Immature natural killer cell (primary cell): ENCODE measurements at regions not wholly inside any gene's neighbourhood (a gene's known extent, or its start where the extent isn't known, plus 50 kb on each side); places are given as distances from the start of the nearest gene placed in this dataset.
"Not testable (repeated sequence)": the region's sequence is repeated elsewhere in the genome, so short reads cannot be mapped to it uniquely, and the experiment has no call there.

Experiments used
- DNase-seq, 3 donors: peaks; one replicate each; pipeline ENCODE4 v3.0.0; 2022; ENCODE audit warnings: mixed read lengths in 1 of 3
- H3K27ac Mint-ChIP-seq, 6 donors: one replicate each; pipeline ENCODE4 v1.8.0; 2020; ENCODE audit warnings: mixed read lengths in 6 of 6, mild to moderate bottlenecking in 5 of 6, inconsistent platforms in 4 of 6, moderate library complexity in 3 of 6
- H3K27me3 Mint-ChIP-seq, 3 donors: one replicate each; pipeline ENCODE4 v1.8.0; 2020 to 2021; ENCODE audit warnings: low read depth in 3 of 3, mild to moderate bottlenecking in 3 of 3, mixed read lengths in 3 of 3, moderate library complexity in 3 of 3, inconsistent platforms in 1 of 3
- H3K36me3 Mint-ChIP-seq, 3 donors: one replicate each; pipeline ENCODE4 v1.8.0; 2020; ENCODE audit warnings: mixed read lengths in 3 of 3, inconsistent platforms in 2 of 3, mild to moderate bottlenecking in 2 of 3
- H3K4me1 Mint-ChIP-seq, 2 donors: one replicate each; pipeline ENCODE4 v1.8.0; 2020; ENCODE audit warnings: inconsistent platforms in 2 of 2, mild to moderate bottlenecking in 2 of 2, mixed read lengths in 2 of 2, moderate library complexity in 1 of 2
- H3K4me3 Mint-ChIP-seq, 5 donors: one replicate each; pipeline ENCODE4 v1.8.0; 2020; ENCODE audit warnings: mild to moderate bottlenecking in 5 of 5, mixed read lengths in 5 of 5, inconsistent platforms in 3 of 5, moderate library complexity in 3 of 5
- H3K9me3 Mint-ChIP-seq, 6 donors: one replicate each; pipeline ENCODE4 v1.8.0; 2020; ENCODE audit warnings: mild to moderate bottlenecking in 6 of 6, mixed read lengths in 6 of 6, inconsistent platforms in 4 of 6, moderate library complexity in 3 of 6

GRCh38 chr3:162538491-162538890, 1041.9 kb downstream of the OTOL1 start:
- Mint-ChIP-seq H3K4me1 (no peaks in the 10 kb centered on the region), H3K36me3 (no peaks in the 10 kb centered on the region), H3K27ac (no peak overlapping the region), H3K4me3 (no peak overlapping the region), H3K9me3 (peaks cover 6 to 33% (median 7%) of the 10 kb centered on the region in 6 donors), H3K27me3 (peaks cover 0 to 2% (median 0%) of the 10 kb centered on the region in 3 donors)
- DNase-seq = no peak

- Mint-ChIP-seq H3K4me1 (no peaks in the 10 kb centered on the region), H3K27me3 (peaks cover 0 to 2% (median 0%) of the 10 kb centered on the region in 3 donors), H3K9me3 (peaks cover 8 to 37% (median 10%) of the 10 kb centered on the region in 6 donors), H3K27ac (no peak overlapping the region), H3K4me3 (no peak overlapping the region), H3K36me3 (no peaks in the 10 kb centered on the region)
- no peak for DNase-seq
Measured at GRCh38 chr3:162538906-162539305, 1042.3 kb downstream of the OTOL1 start.

- Mint-ChIP-seq H3K27me3 (peaks cover 0 to 2% (median 0%) of the 10 kb centered on the region in 3 donors), H3K4me1 (no peaks in the 10 kb centered on the region), H3K36me3 (no peaks in the 10 kb centered on the region), H3K4me3 (no peak overlapping the region), H3K27ac (no peak overlapping the region), H3K9me3 (peaks cover 8 to 35% (median 14%) of the 10 kb centered on the region in 6 donors)
- DNase-seq = no peak
Measured at GRCh38 chr3:162540421-162540820, 1043.8 kb downstream of the OTOL1 start.

DNA sequence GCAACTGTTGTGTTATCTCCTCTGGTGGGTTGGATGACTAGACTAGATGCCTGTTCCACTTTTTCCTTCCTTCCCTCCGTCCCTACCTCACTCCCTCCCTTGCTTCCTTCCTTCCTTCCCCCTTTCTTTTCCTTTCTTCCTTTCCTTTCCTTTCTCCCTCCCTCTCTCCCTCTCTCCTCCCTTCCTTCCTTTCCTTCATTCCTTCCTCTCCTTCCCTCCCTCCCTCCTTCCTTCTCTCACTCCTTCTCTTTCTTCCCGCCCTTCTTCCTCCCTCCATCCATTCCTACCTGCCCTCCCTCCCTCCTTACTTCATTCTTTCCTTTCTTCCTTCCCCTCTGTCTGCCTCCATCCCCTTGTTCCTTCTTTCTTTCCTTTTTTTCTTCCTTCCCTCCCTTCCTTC, 1045.3 kb downstream of the OTOL1 start:
- peaks cover 0 to 2% (median 0%) of the 10 kb centered on the region in 3 donors for H3K27me3 Mint-ChIP-seq
- no peak overlapping the region for H3K27ac Mint-ChIP-seq
- H3K36me3 Mint-ChIP-seq = no peaks in the 10 kb centered on the region
- peaks cover 11 to 34% (median 15%) of the 10 kb centered on the region in 6 donors for H3K9me3 Mint-ChIP-seq
- no peak for DNase-seq
- H3K4me1 Mint-ChIP-seq = no peaks in the 10 kb centered on the region
- H3K4me3 Mint-ChIP-seq = no peak overlapping the region

DNA sequence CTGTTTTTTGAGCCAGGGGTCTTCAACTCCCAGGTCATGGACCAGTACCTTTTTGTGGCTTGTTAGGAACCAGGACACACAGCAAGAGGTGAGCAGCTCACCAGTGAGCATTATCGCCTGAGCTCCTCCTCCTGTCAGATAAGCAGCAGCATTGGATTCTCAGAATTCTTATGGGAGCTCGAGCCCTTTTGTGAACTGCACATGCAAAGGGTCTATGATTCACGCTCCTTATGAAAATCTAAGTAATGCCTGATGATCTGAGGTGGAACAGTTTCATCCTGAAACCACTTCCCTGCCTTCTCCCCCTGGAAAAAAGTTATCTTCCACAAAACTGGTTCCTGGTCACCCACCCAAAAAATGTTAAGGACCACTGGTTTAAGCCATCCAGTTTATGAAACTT, 1047.6 kb downstream of the OTOL1 start:
- Mint-ChIP-seq H3K27ac (no peak overlapping the region), H3K27me3 (peaks cover 0 to 2% (median 0%) of the 10 kb centered on the region in 3 donors), H3K9me3 (peaks cover 8 to 30% (median 11%) of the 10 kb centered on the region in 6 donors), H3K4me1 (no peaks in the 10 kb centered on the region), H3K36me3 (no peaks in the 10 kb centered on the region), H3K4me3 (no peak overlapping the region)
- DNase-seq = no peak

GRCh38 chr3:162546910-162547309, 1050.3 kb downstream of the OTOL1 start:
- H3K36me3 Mint-ChIP-seq = no peaks in the 10 kb centered on the region
- no peak overlapping the region for H3K4me3 Mint-ChIP-seq
- no peaks in the 10 kb centered on the region for H3K4me1 Mint-ChIP-seq
- peaks cover 10 to 42% (median 16%) of the 10 kb centered on the region in 6 donors for H3K9me3 Mint-ChIP-seq
- DNase-seq = no peak
- H3K27me3 Mint-ChIP-seq = no peaks in the 10 kb centered on the region
- H3K27ac Mint-ChIP-seq = no peak overlapping the region

- DNase-seq = no peak
- Mint-ChIP-seq H3K27ac (no peak overlapping the region), H3K4me1 (no peaks in the 10 kb centered on the region), H3K27me3 (no peaks in the 10 kb centered on the region), H3K36me3 (no peaks in the 10 kb centered on the region), H3K9me3 (peaks cover 7 to 45% (median 15%) of the 10 kb centered on the region in 6 donors), H3K4me3 (no peak overlapping the region)
Measured at GRCh38 chr3:162547321-162547720, 1050.7 kb downstream of the OTOL1 start.

DNA sequence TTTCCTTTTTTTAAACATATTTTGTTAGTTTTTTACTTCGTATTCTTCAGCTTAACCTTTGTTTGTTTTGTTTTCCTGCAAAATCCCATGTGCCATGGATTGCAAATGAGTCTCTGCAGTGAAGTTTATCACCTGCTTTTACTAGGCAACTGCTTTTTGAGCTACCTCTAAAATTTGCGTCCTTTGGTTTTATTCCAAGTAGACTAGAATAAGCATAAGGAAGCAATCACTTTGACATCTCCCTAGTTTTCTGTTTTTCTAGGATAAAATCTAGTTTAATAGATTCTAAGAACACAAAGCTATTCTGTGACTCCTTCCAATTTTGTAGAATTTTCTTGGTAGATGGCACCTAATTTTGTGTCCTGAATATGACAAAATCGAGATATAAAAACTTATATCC, 1059.2 kb downstream of the OTOL1 start:
- H3K4me1 Mint-ChIP-seq = no peaks in the 10 kb centered on the region
- peaks cover 6 to 53% (median 14%) of the 10 kb centered on the region in 6 donors for H3K9me3 Mint-ChIP-seq
- DNase-seq = no peak
- no peaks in the 10 kb centered on the region for H3K36me3 Mint-ChIP-seq
- H3K4me3 Mint-ChIP-seq = no peak overlapping the region
- H3K27me3 Mint-ChIP-seq = peaks cover 0 to 2% (median 0%) of the 10 kb centered on the region in 3 donors
- no peak overlapping the region for H3K27ac Mint-ChIP-seq

GRCh38 chr3:162558016-162558415, 1061.4 kb downstream of the OTOL1 start:
- H3K4me3 Mint-ChIP-seq = no peak overlapping the region
- H3K27me3 Mint-ChIP-seq = peaks cover 0 to 2% (median 0%) of the 10 kb centered on the region in 3 donors
- H3K9me3 Mint-ChIP-seq = peaks cover 4 to 33% (median 12%) of the 10 kb centered on the region in 6 donors
- DNase-seq = no peak
- no peak overlapping the region for H3K27ac Mint-ChIP-seq
- H3K4me1 Mint-ChIP-seq = no peaks in the 10 kb centered on the region
- H3K36me3 Mint-ChIP-seq = no peaks in the 10 kb centered on the region

GRCh38 chr3:162568706-162569105, 1072.1 kb downstream of the OTOL1 start:
- Mint-ChIP-seq H3K36me3 (no peaks in the 10 kb centered on the region), H3K27ac (no peak overlapping the region), H3K9me3 (peaks cover 0 to 45% (median 26%) of the 10 kb centered on the region in 6 donors), H3K4me3 (no peak overlapping the region), H3K4me1 (no peaks in the 10 kb centered on the region), H3K27me3 (no peaks in the 10 kb centered on the region)
- no peak for DNase-seq

GRCh38 chr3:162569314-162569713, 1072.7 kb downstream of the OTOL1 start:
- Mint-ChIP-seq H3K27me3 (no peaks in the 10 kb centered on the region), H3K27ac (no peak overlapping the region)

GRCh38 chr3:162584986-162585385, 1088.4 kb downstream of the OTOL1 start:
- H3K27ac Mint-ChIP-seq = no peak overlapping the region
- H3K4me3 Mint-ChIP-seq = no peak overlapping the region

More at GRCh38 chr3:162569314-162569713, 1072.7 kb downstream of the OTOL1 start:
- no peak overlapping the region for H3K4me3 Mint-ChIP-seq
- H3K36me3 Mint-ChIP-seq = no peaks in the 10 kb centered on the region
- DNase-seq = no peak
- H3K4me1 Mint-ChIP-seq = no peaks in the 10 kb centered on the region
- peaks cover 0 to 45% (median 26%) of the 10 kb centered on the region in 6 donors for H3K9me3 Mint-ChIP-seq

GRCh38 chr3:162586591-162586990, 1090.0 kb downstream of the OTOL1 start:
- H3K4me3 Mint-ChIP-seq = no peak overlapping the region
- no peak overlapping the region for H3K27ac Mint-ChIP-seq

More at GRCh38 chr3:162584986-162585385, 1088.4 kb downstream of the OTOL1 start:
- H3K36me3 Mint-ChIP-seq = peaks cover 0 to 3% (median 0%) of the 10 kb centered on the region in 3 donors
- DNase-seq = no peak
- H3K27me3 Mint-ChIP-seq = peaks cover 0 to 1% (median 0%) of the 10 kb centered on the region in 3 donors
- H3K4me1 Mint-ChIP-seq = no peaks in the 10 kb centered on the region
- peaks cover 5 to 39% (median 19%) of the 10 kb centered on the region in 6 donors for H3K9me3 Mint-ChIP-seq

GRCh38 chr3:162597226-162597625, 1100.6 kb downstream of the OTOL1 start:
- no peak overlapping the region for H3K27ac Mint-ChIP-seq
- peaks cover 5 to 41% (median 32%) of the 10 kb centered on the region in 6 donors for H3K9me3 Mint-ChIP-seq
- H3K4me3 Mint-ChIP-seq = no peak overlapping the region
- no peak for DNase-seq
- H3K27me3 Mint-ChIP-seq = no peaks in the 10 kb centered on the region
- H3K36me3 Mint-ChIP-seq = peaks cover 0 to 9% (median 5%) of the 10 kb centered on the region in 3 donors
- H3K4me1 Mint-ChIP-seq = no peaks in the 10 kb centered on the region

More at GRCh38 chr3:162586591-162586990, 1090.0 kb downstream of the OTOL1 start:
- Mint-ChIP-seq H3K36me3 (peaks cover 0 to 3% (median 0%) of the 10 kb centered on the region in 3 donors), H3K9me3 (peaks cover 6 to 31% (median 15%) of the 10 kb centered on the region in 6 donors), H3K27me3 (peaks cover 0 to 1% (median 0%) of the 10 kb centered on the region in 3 donors), H3K4me1 (no peaks in the 10 kb centered on the region)
- no peak for DNase-seq

GRCh38 chr3:162598500-162598899, 1101.9 kb downstream of the OTOL1 start:
- not testable (repeated sequence) for DNase-seq, H3K4me3 Mint-ChIP-seq, H3K4me1 Mint-ChIP-seq, H3K27me3 Mint-ChIP-seq, H3K27ac Mint-ChIP-seq, H3K36me3 Mint-ChIP-seq
- peaks cover 8 to 51% (median 38%) of the 10 kb centered on the region in 6 donors for H3K9me3 Mint-ChIP-seq
